ENCODE measurements at regions not wholly inside any gene's neighbourhood (a gene's known extent, or its start where the extent isn't known, plus 50 kb on each side); places are given as distances from the start of the nearest gene placed in this dataset.

GRCh38 chrX:1700757-1701156 lies 85.9 kb downstream of the ASMT start:
- Histone ChIP-seq H3K27me3 (ENCODE audit: control insufficient read depth in 1 of 2, insufficient read depth in 2 of 2, low read length in 2 of 2) (no peaks in the 10 kb centered on the region), H2AFZ (ENCODE audit: low read length) (no peak overlapping the region), H3K9ac (ENCODE audit: insufficient read depth, low read depth, low read length) (no peak overlapping the region), H4K20me1 (ENCODE audit: insufficient read depth, low read length) (no peaks in the 10 kb centered on the region), H3K36me3 (replicated peaks in 1 of 2; ENCODE audit: control insufficient read depth in 1 of 2, insufficient read depth in 2 of 2, low read length in 2 of 2) (no peaks in the 10 kb centered on the region), H3K79me2 (ENCODE audit: insufficient read depth, low read length) (no peaks in the 10 kb centered on the region), H3K4me1 (ENCODE audit: insufficient read depth, low read length) (no peaks in the 10 kb centered on the region), H3K9me3 (ENCODE audit: low read length) (no peaks in the 10 kb centered on the region), H3K27ac (ENCODE audit: extremely low read length, insufficient read depth, low read length) (no peak overlapping the region), H3K4me3 (replicated peaks in 1 of 3; ENCODE audit: insufficient read depth in 1 of 3, low read depth in 2 of 3, low read length in 3 of 3) (no peak overlapping the region), H3K4me2 (ENCODE audit: low read depth, low read length) (no peak overlapping the region)
- DNase-seq (ENCODE audit: low spot score) (no peak), ATAC-seq (no peak), FAIRE-seq (no peak)
- ChIA-PET CTCF (ENCODE audit: low intra/inter-chr PET ratio, low total read pairs) (no interaction called here), POLR2A (no interaction called here)
- WGBS (ENCODE audit: low lambda C conversion rate): 59% methylated on average over 11 of the region's 11 CpGs
- intact Hi-C loops (cut with micrococcal nuclease; ENCODE audit: unreplicated experiment): no loop called here
- BruUV-seq (replicated peaks): no TSS peak
- in situ Hi-C loops (cut with HindIII; ENCODE audit: extremely low pct_ligation_motif_present, low pct_unique_long_range_greater_than_20kb): no loop called here
- TF ChIP-seq FIP1L1 (IDR thresholded peaks at IDR 0.05; ENCODE audit: borderline replicate concordance, insufficient read depth, low read depth, low read length) (no peak), NFE2 (CRISPR knock-in tag; IDR thresholded peaks at IDR 0.05) (no peak), MAX (IDR thresholded peaks at IDR 0.05) (no peak), ZNF331 (CRISPR knock-in tag; IDR thresholded peaks at IDR 0.05) (no peak), ATF5 (CRISPR knock-in tag; IDR thresholded peaks at IDR 0.05; ENCODE audit: low read depth) (no peak), ETV6 (CRISPR knock-in tag; conservative IDR thresholded peaks at IDR 0.05) (no peak), HES4 (CRISPR knock-in tag; IDR thresholded peaks at IDR 0.05; ENCODE audit: borderline replicate concordance) (no peak), ZNF513 (CRISPR knock-in tag; conservative IDR thresholded peaks at IDR 0.05) (no peak), SNAPC4 (CRISPR knock-in tag; IDR thresholded peaks at IDR 0.05) (no peak), POGK (CRISPR knock-in tag; conservative IDR thresholded peaks at IDR 0.05) (no peak), PRDM10 (CRISPR knock-in tag; IDR thresholded peaks at IDR 0.05; ENCODE audit: low read depth) (no peak)

Measured in HepG2 (cell line).